GM23338 (cell line): ENCODE measurements at regions not wholly inside any gene's neighbourhood (a gene's known extent, or its start where the extent isn't known, plus 50 kb on each side); places are given as distances from the start of the nearest gene placed in this dataset.

Experiments
- CREB1 ChIP-seq: fragments of 250-450 bp; sonication (Bioruptor Pico); IDR thresholded peaks from 2 replicates; pipeline ENCODE4 v1.5.0; 2020; ENCODE audit warnings: low read depth, mild to moderate bottlenecking, moderate library complexity
- EZH2 ChIP-seq: fragments of 200-600 bp; sonication (generic); IDR thresholded peaks from one replicate; pipeline ENCODE4 v1.8.0; 2017; ENCODE audit warnings: antibody characterized with exemption, mild to moderate bottlenecking, low read depth; ENCODE audit not compliant: unreplicated experiment
- EZH2phosphoT487 ChIP-seq: fragments of 200-600 bp; sonication (generic); IDR thresholded peaks from one replicate; pipeline ENCODE4 v1.8.1; 2018; ENCODE audit warnings: antibody characterized with exemption; ENCODE audit not compliant: unreplicated experiment
- NANOG ChIP-seq: IDR thresholded peaks from 2 replicates; pipeline ENCODE4 v1.6.1; 2016; ENCODE audit warnings: antibody characterized with exemption, borderline replicate concordance
- POLR2AphosphoS5 ChIP-seq: IDR thresholded peaks from 2 replicates; pipeline ENCODE4 v1.6.1; 2016; ENCODE audit warnings: antibody characterized with exemption, low read depth
- REST ChIP-seq: IDR thresholded peaks from one replicate; pipeline ENCODE4 v1.6.1; 2018; ENCODE audit warnings: antibody characterized with exemption; ENCODE audit not compliant: unreplicated experiment
- STAT1 ChIP-seq: IDR thresholded peaks from one replicate; pipeline ENCODE4 v1.6.1; 2016; ENCODE audit warnings: antibody characterized with exemption; ENCODE audit not compliant: unreplicated experiment
- ZNF114 ChIP-seq: fragments of 250-450 bp; sonication (Bioruptor Pico); IDR thresholded peaks from 2 replicates; pipeline ENCODE4 v1.5.0; 2020; ENCODE audit warnings: mild to moderate bottlenecking, moderate library complexity
- TF ChIP-seq, protein P1 (sequence below), 2 experiments: fragments of 200-600 bp in 1 of 2; sonication (generic) in 1 of 2; conservative IDR thresholded peaks; 2 replicates each; pipeline versions ENCODE4 v1.5.1 to v1.6.1; 2016 to 2017; ENCODE audit warnings: antibody characterized with exemption in 2 of 2, low read depth in 2 of 2, mild to moderate bottlenecking in 2 of 2, moderate library complexity in 1 of 2
- TF ChIP-seq, protein P2 (sequence below): IDR thresholded peaks from 2 replicates; pipeline ENCODE4 v1.6.1; 2016; ENCODE audit warnings: antibody characterized with exemption
- TF ChIP-seq, protein P3 (sequence below): fragments of 250-450 bp; sonication (Bioruptor Pico); IDR thresholded peaks from 2 replicates; pipeline ENCODE4 v1.5.0; 2020; ENCODE audit warnings: mild to moderate bottlenecking, moderate library complexity

- TF ChIP-seq, protein P1, sequence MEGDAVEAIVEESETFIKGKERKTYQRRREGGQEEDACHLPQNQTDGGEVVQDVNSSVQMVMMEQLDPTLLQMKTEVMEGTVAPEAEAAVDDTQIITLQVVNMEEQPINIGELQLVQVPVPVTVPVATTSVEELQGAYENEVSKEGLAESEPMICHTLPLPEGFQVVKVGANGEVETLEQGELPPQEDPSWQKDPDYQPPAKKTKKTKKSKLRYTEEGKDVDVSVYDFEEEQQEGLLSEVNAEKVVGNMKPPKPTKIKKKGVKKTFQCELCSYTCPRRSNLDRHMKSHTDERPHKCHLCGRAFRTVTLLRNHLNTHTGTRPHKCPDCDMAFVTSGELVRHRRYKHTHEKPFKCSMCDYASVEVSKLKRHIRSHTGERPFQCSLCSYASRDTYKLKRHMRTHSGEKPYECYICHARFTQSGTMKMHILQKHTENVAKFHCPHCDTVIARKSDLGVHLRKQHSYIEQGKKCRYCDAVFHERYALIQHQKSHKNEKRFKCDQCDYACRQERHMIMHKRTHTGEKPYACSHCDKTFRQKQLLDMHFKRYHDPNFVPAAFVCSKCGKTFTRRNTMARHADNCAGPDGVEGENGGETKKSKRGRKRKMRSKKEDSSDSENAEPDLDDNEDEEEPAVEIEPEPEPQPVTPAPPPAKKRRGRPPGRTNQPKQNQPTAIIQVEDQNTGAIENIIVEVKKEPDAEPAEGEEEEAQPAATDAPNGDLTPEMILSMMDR (conservative IDR thresholded peaks at IDR 0.05; ENCODE audit: low read depth in 2 of 2): no peak
- TF ChIP-seq REST: no peak
- TF ChIP-seq EZH2: no peak
- TF ChIP-seq EZH2phosphoT487: no peak
- no peak for TF ChIP-seq POLR2AphosphoS5
- TF ChIP-seq, protein P2, sequence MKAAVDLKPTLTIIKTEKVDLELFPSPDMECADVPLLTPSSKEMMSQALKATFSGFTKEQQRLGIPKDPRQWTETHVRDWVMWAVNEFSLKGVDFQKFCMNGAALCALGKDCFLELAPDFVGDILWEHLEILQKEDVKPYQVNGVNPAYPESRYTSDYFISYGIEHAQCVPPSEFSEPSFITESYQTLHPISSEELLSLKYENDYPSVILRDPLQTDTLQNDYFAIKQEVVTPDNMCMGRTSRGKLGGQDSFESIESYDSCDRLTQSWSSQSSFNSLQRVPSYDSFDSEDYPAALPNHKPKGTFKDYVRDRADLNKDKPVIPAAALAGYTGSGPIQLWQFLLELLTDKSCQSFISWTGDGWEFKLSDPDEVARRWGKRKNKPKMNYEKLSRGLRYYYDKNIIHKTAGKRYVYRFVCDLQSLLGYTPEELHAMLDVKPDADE: no peak
- no peak for TF ChIP-seq NANOG
- TF ChIP-seq, protein P3, sequence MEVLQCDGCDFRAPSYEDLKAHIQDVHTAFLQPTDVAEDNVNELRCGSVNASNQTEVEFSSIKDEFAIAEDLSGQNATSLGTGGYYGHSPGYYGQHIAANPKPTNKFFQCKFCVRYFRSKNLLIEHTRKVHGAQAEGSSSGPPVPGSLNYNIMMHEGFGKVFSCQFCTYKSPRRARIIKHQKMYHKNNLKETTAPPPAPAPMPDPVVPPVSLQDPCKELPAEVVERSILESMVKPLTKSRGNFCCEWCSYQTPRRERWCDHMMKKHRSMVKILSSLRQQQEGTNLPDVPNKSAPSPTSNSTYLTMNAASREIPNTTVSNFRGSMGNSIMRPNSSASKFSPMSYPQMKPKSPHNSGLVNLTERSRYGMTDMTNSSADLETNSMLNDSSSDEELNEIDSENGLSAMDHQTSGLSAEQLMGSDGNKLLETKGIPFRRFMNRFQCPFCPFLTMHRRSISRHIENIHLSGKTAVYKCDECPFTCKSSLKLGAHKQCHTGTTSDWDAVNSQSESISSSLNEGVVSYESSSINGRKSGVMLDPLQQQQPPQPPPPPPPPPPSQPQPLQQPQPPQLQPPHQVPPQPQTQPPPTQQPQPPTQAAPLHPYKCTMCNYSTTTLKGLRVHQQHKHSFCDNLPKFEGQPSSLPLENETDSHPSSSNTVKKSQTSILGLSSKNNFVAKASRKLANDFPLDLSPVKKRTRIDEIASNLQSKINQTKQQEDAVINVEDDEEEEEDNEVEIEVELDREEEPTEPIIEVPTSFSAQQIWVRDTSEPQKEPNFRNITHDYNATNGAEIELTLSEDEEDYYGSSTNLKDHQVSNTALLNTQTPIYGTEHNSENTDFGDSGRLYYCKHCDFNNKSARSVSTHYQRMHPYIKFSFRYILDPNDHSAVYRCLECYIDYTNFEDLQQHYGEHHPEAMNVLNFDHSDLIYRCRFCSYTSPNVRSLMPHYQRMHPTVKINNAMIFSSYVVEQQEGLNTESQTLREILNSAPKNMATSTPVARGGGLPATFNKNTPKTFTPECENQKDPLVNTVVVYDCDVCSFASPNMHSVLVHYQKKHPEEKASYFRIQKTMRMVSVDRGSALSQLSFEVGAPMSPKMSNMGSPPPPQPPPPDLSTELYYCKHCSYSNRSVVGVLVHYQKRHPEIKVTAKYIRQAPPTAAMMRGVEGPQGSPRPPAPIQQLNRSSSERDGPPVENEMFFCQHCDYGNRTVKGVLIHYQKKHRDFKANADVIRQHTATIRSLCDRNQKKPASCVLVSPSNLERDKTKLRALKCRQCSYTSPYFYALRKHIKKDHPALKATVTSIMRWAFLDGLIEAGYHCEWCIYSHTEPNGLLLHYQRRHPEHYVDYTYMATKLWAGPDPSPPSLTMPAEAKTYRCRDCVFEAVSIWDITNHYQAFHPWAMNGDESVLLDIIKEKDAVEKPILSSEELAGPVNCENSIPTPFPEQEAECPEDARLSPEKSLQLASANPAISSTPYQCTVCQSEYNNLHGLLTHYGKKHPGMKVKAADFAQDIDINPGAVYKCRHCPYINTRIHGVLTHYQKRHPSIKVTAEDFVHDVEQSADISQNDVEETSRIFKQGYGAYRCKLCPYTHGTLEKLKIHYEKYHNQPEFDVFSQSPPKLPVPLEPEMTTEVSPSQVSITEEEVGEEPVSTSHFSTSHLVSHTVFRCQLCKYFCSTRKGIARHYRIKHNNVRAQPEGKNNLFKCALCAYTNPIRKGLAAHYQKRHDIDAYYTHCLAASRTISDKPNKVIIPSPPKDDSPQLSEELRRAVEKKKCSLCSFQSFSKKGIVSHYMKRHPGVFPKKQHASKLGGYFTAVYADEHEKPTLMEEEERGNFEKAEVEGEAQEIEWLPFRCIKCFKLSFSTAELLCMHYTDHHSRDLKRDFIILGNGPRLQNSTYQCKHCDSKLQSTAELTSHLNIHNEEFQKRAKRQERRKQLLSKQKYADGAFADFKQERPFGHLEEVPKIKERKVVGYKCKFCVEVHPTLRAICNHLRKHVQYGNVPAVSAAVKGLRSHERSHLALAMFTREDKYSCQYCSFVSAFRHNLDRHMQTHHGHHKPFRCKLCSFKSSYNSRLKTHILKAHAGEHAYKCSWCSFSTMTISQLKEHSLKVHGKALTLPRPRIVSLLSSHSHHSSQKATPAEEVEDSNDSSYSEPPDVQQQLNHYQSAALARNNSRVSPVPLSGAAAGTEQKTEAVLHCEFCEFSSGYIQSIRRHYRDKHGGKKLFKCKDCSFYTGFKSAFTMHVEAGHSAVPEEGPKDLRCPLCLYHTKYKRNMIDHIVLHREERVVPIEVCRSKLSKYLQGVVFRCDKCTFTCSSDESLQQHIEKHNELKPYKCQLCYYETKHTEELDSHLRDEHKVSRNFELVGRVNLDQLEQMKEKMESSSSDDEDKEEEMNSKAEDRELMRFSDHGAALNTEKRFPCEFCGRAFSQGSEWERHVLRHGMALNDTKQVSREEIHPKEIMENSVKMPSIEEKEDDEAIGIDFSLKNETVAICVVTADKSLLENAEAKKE (CRISPR knock-in tag): no peak
- no peak for TF ChIP-seq CREB1
- no peak for TF ChIP-seq STAT1
- no peak for TF ChIP-seq ZNF114
These were observed 577.6 kb upstream of the FAM98A start for GRCh38 chr2:34176693-34177092.
